ENCODE measurements at regions not wholly inside any gene's neighbourhood (a gene's known extent, or its start where the extent isn't known, plus 50 kb on each side); places are given as distances from the start of the nearest gene placed in this dataset.
A peak's percentile ranks its signal among the peaks of the same experiment; 100 is the strongest.

DNA sequence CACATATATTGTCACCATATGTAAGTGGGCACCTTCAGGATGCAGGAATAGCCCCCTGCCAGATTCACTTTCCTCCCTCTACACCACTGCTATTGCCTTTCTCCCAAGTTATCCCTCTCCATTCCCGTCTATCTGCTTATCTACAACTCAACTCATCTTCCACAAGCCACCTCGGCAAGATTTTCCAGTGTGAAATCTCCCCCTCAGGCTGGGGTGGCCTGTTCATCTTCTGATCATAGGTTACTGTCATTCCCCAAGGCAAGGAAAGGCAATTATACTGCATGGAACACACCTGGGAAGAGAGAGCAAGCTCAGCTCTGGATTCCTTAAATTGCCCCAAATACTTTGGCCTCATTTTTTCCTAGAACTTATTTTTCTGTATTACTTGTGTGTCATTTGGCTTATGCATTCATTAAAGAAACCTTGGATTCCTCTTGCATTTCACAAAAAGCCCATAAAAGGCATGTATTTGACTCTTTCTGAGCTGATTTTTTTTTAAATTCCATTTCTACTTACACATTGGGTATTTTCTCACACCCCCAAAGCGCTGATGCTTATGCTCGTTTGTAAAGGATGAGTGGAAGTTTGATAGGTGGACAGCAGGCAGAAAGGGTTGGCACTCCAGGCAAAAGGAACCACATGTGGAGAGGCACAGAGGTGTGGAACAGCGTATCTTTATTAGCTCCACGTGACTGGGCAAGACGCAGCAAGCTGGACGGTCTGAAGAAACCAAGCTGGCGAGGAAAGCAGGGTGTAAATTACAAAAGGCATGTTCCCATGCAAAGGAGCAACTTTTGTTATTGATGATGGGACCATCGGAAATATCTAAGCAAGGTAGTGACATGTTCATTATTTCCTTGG is 169.7 kb upstream of the RAB4A start:
- peak; percentile 77 for DNase-seq (ENCODE audit: low spot score)
- Histone ChIP-seq H3K36me3 (no peaks in the 10 kb centered on the region), H3K9me3 (no peaks in the 10 kb centered on the region), H3K27ac (no peak overlapping the region), H3K4me1 (replicated peaks) (no peaks in the 10 kb centered on the region), H3K27me3 (replicated peaks; ENCODE audit: insufficient read depth) (no peaks in the 10 kb centered on the region), H3K4me3 (no peak overlapping the region)
- intact Hi-C loops (cut with DNase I) = no loop called here
- TF ChIP-seq POLR2A (IDR thresholded peaks at IDR 0.05) (no peak), POLR2AphosphoS5 (IDR thresholded peaks at IDR 0.05) (peak; percentile 82)
- TF ChIP-seq, protein P1, sequence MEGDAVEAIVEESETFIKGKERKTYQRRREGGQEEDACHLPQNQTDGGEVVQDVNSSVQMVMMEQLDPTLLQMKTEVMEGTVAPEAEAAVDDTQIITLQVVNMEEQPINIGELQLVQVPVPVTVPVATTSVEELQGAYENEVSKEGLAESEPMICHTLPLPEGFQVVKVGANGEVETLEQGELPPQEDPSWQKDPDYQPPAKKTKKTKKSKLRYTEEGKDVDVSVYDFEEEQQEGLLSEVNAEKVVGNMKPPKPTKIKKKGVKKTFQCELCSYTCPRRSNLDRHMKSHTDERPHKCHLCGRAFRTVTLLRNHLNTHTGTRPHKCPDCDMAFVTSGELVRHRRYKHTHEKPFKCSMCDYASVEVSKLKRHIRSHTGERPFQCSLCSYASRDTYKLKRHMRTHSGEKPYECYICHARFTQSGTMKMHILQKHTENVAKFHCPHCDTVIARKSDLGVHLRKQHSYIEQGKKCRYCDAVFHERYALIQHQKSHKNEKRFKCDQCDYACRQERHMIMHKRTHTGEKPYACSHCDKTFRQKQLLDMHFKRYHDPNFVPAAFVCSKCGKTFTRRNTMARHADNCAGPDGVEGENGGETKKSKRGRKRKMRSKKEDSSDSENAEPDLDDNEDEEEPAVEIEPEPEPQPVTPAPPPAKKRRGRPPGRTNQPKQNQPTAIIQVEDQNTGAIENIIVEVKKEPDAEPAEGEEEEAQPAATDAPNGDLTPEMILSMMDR (IDR thresholded peaks at IDR 0.05) = no peak
- 33% methylated on average over 10 of the region's 10 CpGs for WGBS

DNA sequence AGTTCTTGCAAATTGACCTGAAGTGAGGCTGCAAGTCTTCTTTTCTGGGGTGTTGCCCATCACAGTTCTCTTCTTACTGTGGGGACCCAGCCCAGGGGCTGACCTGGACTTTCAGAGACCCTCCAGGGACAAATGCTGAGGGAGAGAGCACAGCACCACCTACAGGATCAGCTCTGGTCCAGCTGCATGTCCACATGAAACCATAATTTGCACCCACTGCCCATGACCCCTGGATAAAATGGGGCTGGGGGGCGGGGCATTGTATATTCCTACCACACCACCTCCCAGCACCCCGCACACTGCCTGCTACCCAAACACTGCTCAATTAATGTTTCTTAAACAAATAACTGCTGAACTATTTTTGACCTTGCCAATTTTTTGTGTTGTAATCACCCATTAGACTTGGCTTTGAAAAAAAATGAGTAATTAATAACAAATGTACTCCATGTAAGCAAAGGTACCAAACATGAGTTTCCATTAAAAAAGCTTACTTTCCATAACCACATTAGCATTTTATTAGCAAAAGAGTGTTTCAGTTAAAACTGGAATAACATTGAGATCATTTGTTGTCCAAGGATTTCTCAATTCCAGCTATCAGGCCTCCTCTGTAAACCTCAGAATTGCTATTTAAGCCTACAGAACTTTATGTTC is 168.0 kb upstream of the RAB4A start:
- H3K27me3 ChIP-seq (replicated peaks; ENCODE audit: insufficient read depth) = no peaks in the 10 kb centered on the region
- H3K4me3 ChIP-seq = no peak overlapping the region
- intact Hi-C loops (cut with DNase I) = no loop called here
- no peak overlapping the region for H3K27ac ChIP-seq
- DNase-seq (ENCODE audit: low spot score) = no peak
- WGBS = 59% methylated on average over 2 of the region's 2 CpGs
- TF ChIP-seq POLR2A (IDR thresholded peaks at IDR 0.05) (no peak), POLR2AphosphoS5 (IDR thresholded peaks at IDR 0.05) (no peak)
- TF ChIP-seq, protein P1 (IDR thresholded peaks at IDR 0.05) = peak in 1 of 4 experiments; percentile 28
- H3K36me3 ChIP-seq = no peaks in the 10 kb centered on the region
- H3K4me1 ChIP-seq (replicated peaks) = no peaks in the 10 kb centered on the region
- no peaks in the 10 kb centered on the region for H3K9me3 ChIP-seq

DNA sequence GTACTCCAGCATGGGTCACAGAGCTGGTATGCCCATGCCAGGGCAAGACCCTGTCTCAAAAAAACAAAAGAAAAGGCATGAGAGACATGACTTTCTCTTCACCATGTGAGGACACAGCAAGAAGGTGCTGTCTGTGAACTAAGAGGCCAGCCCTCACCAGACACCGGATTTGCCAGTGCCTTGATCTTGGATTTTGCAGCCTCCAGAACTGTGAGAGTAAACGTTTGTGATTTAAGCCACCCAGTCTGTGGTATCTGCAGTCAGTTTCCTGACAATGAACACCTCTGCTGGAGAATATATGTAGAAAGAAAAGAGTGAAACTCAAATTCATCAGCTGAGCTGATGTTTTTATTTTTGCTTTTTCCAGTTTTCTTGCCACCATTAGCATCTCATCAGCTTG is 166.3 kb upstream of the RAB4A start:
- H3K27ac ChIP-seq = no peak overlapping the region

DNA sequence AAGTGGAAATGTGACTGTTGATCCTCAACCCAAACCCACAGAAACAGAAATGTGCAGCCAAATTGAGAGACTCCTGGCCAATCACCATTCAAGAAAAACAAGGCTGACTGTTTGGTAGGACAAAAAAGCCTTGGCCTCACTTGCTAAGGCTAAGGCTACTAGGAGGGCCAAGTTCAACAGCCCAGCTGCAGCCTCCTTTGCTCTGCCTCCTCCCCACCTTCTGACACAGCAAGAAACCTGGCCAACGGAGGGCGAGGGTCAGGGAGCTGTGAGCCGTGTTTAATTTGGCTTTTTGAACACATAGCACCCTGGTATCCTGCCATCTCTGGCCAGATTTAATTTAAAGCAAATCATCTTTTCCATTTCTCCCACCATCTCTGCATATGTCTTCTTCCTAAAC is 165.8 kb upstream of the RAB4A start:
- Histone ChIP-seq H3K9me3 (no peaks in the 10 kb centered on the region), H3K27me3 (replicated peaks; ENCODE audit: insufficient read depth) (no peaks in the 10 kb centered on the region), H3K27ac (no peak overlapping the region), H3K4me3 (no peak overlapping the region), H3K4me1 (replicated peaks) (no peaks in the 10 kb centered on the region), H3K36me3 (no peaks in the 10 kb centered on the region)
- 89% methylated on average over 3 of the region's 3 CpGs for WGBS
- TF ChIP-seq POLR2AphosphoS5 (IDR thresholded peaks at IDR 0.05) = no peak
- TF ChIP-seq, protein P1 (IDR thresholded peaks at IDR 0.05) = no peak
- no peak for TF ChIP-seq POLR2A (IDR thresholded peaks at IDR 0.05)
- intact Hi-C loops (cut with DNase I) = no loop called here
- DNase-seq (ENCODE audit: low spot score) = no peak

More for the DNA sequence above, 166.3 kb upstream of the RAB4A start:
- Histone ChIP-seq H3K4me1 (replicated peaks) (no peaks in the 10 kb centered on the region), H3K9me3 (no peaks in the 10 kb centered on the region), H3K4me3 (no peak overlapping the region), H3K36me3 (no peaks in the 10 kb centered on the region), H3K27me3 (replicated peaks; ENCODE audit: insufficient read depth) (no peaks in the 10 kb centered on the region)
- intact Hi-C loops (cut with DNase I) = no loop called here
- TF ChIP-seq, protein P1 (IDR thresholded peaks at IDR 0.05) = no peak
- no peak for TF ChIP-seq POLR2AphosphoS5 (IDR thresholded peaks at IDR 0.05)
- TF ChIP-seq POLR2A (IDR thresholded peaks at IDR 0.05) = no peak
- no peak for DNase-seq (ENCODE audit: low spot score)
- 73% methylated on average over 2 of the region's 2 CpGs for WGBS

Measured in prostate gland (tissue), 2 donors.